Activated T-helper 2 cell treated with anti-CD3 and anti-CD28 coated beads, Interferon-gamma antibody, Interleukin-2, Interleukin-4, amounts not matched to agents 10 μg/mL and 5 μg/mL and 100 μg/mL, durations not matched to agents 14 hours and 24 hours and 36 hours (primary cell): ENCODE measurements at regions not wholly inside any gene's neighbourhood (a gene's known extent, or its start where the extent isn't known, plus 50 kb on each side); places are given as distances from the start of the nearest gene placed in this dataset.

Experiments used
- DNase-seq: peaks from one replicate; pipeline ENCODE4 v3.0.0; 2021; ENCODE audit warnings: low spot score
- H3K27ac Mint-ChIP-seq: one replicate; pipeline ENCODE4 v1.8.0; 2021; ENCODE audit warnings: mixed read lengths
- H3K27me3 Mint-ChIP-seq: one replicate; pipeline ENCODE4 v1.8.0; 2021; ENCODE audit warnings: low read depth, mixed read lengths
- H3K36me3 Mint-ChIP-seq: one replicate; pipeline ENCODE4 v1.8.0; 2021; ENCODE audit warnings: low read depth, mixed read lengths
- H3K4me1 Mint-ChIP-seq: one replicate; pipeline ENCODE4 v1.8.0; 2021; ENCODE audit warnings: low read depth, mixed read lengths
- H3K4me3 Mint-ChIP-seq: one replicate; pipeline ENCODE4 v1.8.0; 2021; ENCODE audit warnings: low read depth, mild to moderate bottlenecking, moderate library complexity, mixed read lengths
- H3K9me3 Mint-ChIP-seq: one replicate; pipeline ENCODE4 v1.8.0; 2021; ENCODE audit warnings: mixed read lengths
- intact Hi-C: fragments of 100-400 bp; cut with micrococcal nuclease; formaldehyde crosslinking; loops from one replicate; pipeline ENCODE4 v1.15.1; 2023

GRCh38 chr10:20976390-20976789 is 79.3 kb upstream of the NEBL start:
- Mint-ChIP-seq H3K27ac (no peak overlapping the region), H3K4me3 (no peak overlapping the region), H3K4me1 (no peaks in the 10 kb centered on the region), H3K27me3 (no peaks in the 10 kb centered on the region), H3K9me3 (no peaks in the 10 kb centered on the region), H3K36me3 (no peaks in the 10 kb centered on the region)
- DNase-seq = no peak
- intact Hi-C loops = no loop called here

- Mint-ChIP-seq H3K36me3 (no peaks in the 10 kb centered on the region), H3K4me3 (no peak overlapping the region), H3K9me3 (no peaks in the 10 kb centered on the region), H3K4me1 (no peaks in the 10 kb centered on the region), H3K27ac (no peak overlapping the region), H3K27me3 (no peaks in the 10 kb centered on the region)
- no peak for DNase-seq
- intact Hi-C loops = no loop called here
These were observed 78.1 kb upstream of the NEBL start for GRCh38 chr10:20975236-20975635.

GRCh38 chr10:20972925-20973324 is 75.8 kb upstream of the NEBL start:
- Mint-ChIP-seq H3K4me3 (no peak overlapping the region), H3K9me3 (no peaks in the 10 kb centered on the region), H3K36me3 (no peaks in the 10 kb centered on the region), H3K4me1 (no peaks in the 10 kb centered on the region), H3K27me3 (no peaks in the 10 kb centered on the region), H3K27ac (no peak overlapping the region)
- intact Hi-C loops = no loop called here
- no peak for DNase-seq

GRCh38 chr10:20971901-20972300 is 74.8 kb upstream of the NEBL start:
- Mint-ChIP-seq H3K27ac (no peak overlapping the region), H3K4me1 (no peaks in the 10 kb centered on the region), H3K4me3 (no peak overlapping the region), H3K27me3 (no peaks in the 10 kb centered on the region), H3K36me3 (no peaks in the 10 kb centered on the region), H3K9me3 (no peaks in the 10 kb centered on the region)
- no peak for DNase-seq
- intact Hi-C loops = no loop called here

GRCh38 chr10:20970708-20971107 is 73.6 kb upstream of the NEBL start:
- no peaks in the 10 kb centered on the region for H3K4me1 Mint-ChIP-seq
- DNase-seq = no peak
- no peak overlapping the region for H3K4me3 Mint-ChIP-seq
- H3K27me3 Mint-ChIP-seq = no peaks in the 10 kb centered on the region
- no peaks in the 10 kb centered on the region for H3K36me3 Mint-ChIP-seq
- no peak overlapping the region for H3K27ac Mint-ChIP-seq
- no peaks in the 10 kb centered on the region for H3K9me3 Mint-ChIP-seq
- intact Hi-C loops = no loop called here

GRCh38 chr10:20970044-20970443 is 72.9 kb upstream of the NEBL start:
- H3K9me3 Mint-ChIP-seq = peaks cover under 1% of the 10 kb centered on the region
- intact Hi-C loops = no loop called here
- no peaks in the 10 kb centered on the region for H3K4me1 Mint-ChIP-seq
- H3K4me3 Mint-ChIP-seq = no peak overlapping the region
- no peaks in the 10 kb centered on the region for H3K36me3 Mint-ChIP-seq
- no peak overlapping the region for H3K27ac Mint-ChIP-seq
- no peaks in the 10 kb centered on the region for H3K27me3 Mint-ChIP-seq
- no peak for DNase-seq

GRCh38 chr10:20966426-20966825 is 69.3 kb upstream of the NEBL start:
- Mint-ChIP-seq H3K4me3 (no peak overlapping the region), H3K27me3 (no peaks in the 10 kb centered on the region), H3K36me3 (no peaks in the 10 kb centered on the region), H3K27ac (no peak overlapping the region), H3K4me1 (no peaks in the 10 kb centered on the region), H3K9me3 (peaks cover 3% of the 10 kb centered on the region)
- intact Hi-C loops = no loop called here
- no peak for DNase-seq

- Mint-ChIP-seq H3K4me3 (no peak overlapping the region), H3K27me3 (no peaks in the 10 kb centered on the region)
- intact Hi-C loops = no loop called here
These were observed 66.8 kb upstream of the NEBL start for GRCh38 chr10:20963721-20964595.

GRCh38 chr10:20963056-20963455 is 65.9 kb upstream of the NEBL start:
- H3K27me3 Mint-ChIP-seq = no peaks in the 10 kb centered on the region
- intact Hi-C loops = no loop called here
- H3K4me1 Mint-ChIP-seq = no peaks in the 10 kb centered on the region
- H3K36me3 Mint-ChIP-seq = no peaks in the 10 kb centered on the region
- no peak for DNase-seq
- H3K27ac Mint-ChIP-seq = no peak overlapping the region
- H3K9me3 Mint-ChIP-seq = peaks cover 3% of the 10 kb centered on the region
- no peak overlapping the region for H3K4me3 Mint-ChIP-seq

More at GRCh38 chr10:20963721-20964595, 66.8 kb upstream of the NEBL start:
- H3K9me3 Mint-ChIP-seq = peaks cover 3% of the 10 kb centered on the region
- DNase-seq = no peak
- H3K27ac Mint-ChIP-seq = no peak overlapping the region
- no peaks in the 10 kb centered on the region for H3K36me3 Mint-ChIP-seq
- no peaks in the 10 kb centered on the region for H3K4me1 Mint-ChIP-seq

- H3K4me3 Mint-ChIP-seq = no peak overlapping the region
- intact Hi-C loops = no loop called here
- H3K27me3 Mint-ChIP-seq = no peaks in the 10 kb centered on the region
- no peaks in the 10 kb centered on the region for H3K36me3 Mint-ChIP-seq
- no peaks in the 10 kb centered on the region for H3K4me1 Mint-ChIP-seq
- no peak for DNase-seq
- H3K27ac Mint-ChIP-seq = no peak overlapping the region
- H3K9me3 Mint-ChIP-seq = peaks cover 3% of the 10 kb centered on the region
These were observed 65.1 kb upstream of the NEBL start for GRCh38 chr10:20962165-20962564.

GRCh38 chr10:20959242-20959641 is 62.1 kb upstream of the NEBL start:
- Mint-ChIP-seq H3K9me3 (no peaks in the 10 kb centered on the region), H3K27ac (no peak overlapping the region), H3K4me1 (no peaks in the 10 kb centered on the region), H3K27me3 (no peaks in the 10 kb centered on the region), H3K36me3 (no peaks in the 10 kb centered on the region), H3K4me3 (no peak overlapping the region)
- intact Hi-C loops = no loop called here
- no peak for DNase-seq

GRCh38 chr10:20958764-20959163 is 61.7 kb upstream of the NEBL start:
- no peak overlapping the region for H3K27ac Mint-ChIP-seq
- H3K4me1 Mint-ChIP-seq = no peaks in the 10 kb centered on the region
- DNase-seq = no peak
- H3K4me3 Mint-ChIP-seq = no peak overlapping the region
- no peaks in the 10 kb centered on the region for H3K9me3 Mint-ChIP-seq
- H3K36me3 Mint-ChIP-seq = no peaks in the 10 kb centered on the region
- no peaks in the 10 kb centered on the region for H3K27me3 Mint-ChIP-seq
- intact Hi-C loops = no loop called here

GRCh38 chr10:20958225-20958624 is 61.1 kb upstream of the NEBL start:
- H3K4me3 Mint-ChIP-seq = no peak overlapping the region
- H3K9me3 Mint-ChIP-seq = no peaks in the 10 kb centered on the region
- intact Hi-C loops = no loop called here
- no peak for DNase-seq
- no peaks in the 10 kb centered on the region for H3K27me3 Mint-ChIP-seq
- no peaks in the 10 kb centered on the region for H3K4me1 Mint-ChIP-seq
- no peaks in the 10 kb centered on the region for H3K36me3 Mint-ChIP-seq
- H3K27ac Mint-ChIP-seq = no peak overlapping the region
